ENCODE measurements at regions not wholly inside any gene's neighbourhood (a gene's known extent, or its start where the extent isn't known, plus 50 kb on each side); places are given as distances from the start of the nearest gene placed in this dataset.
"Not testable (repeated sequence)": the region's sequence is repeated elsewhere in the genome, so short reads cannot be mapped to it uniquely, and the experiment has no call there.

GRCh38 chrX:37509349-37509748, 62.1 kb upstream of the LANCL3 start:
- no peak overlapping the region for H3K4me3 ChIP-seq (ENCODE audit: low read depth, low read length)
- intact Hi-C loops (cut with micrococcal nuclease; ENCODE audit: unreplicated experiment) = no loop called here
- Mint-ChIP-seq H3K4me3 (ENCODE audit: unreplicated experiment) (no peak overlapping the region), H3K27ac (ENCODE audit: unreplicated experiment) (no peak overlapping the region), H3K27me3 (ENCODE audit: insufficient read depth, unreplicated experiment) (peaks cover 5% of the 10 kb centered on the region), H3K9me3 (ENCODE audit: unreplicated experiment) (no peaks in the 10 kb centered on the region), H3K4me1 (ENCODE audit: low read depth, unreplicated experiment) (no peaks in the 10 kb centered on the region), H3K36me3 (ENCODE audit: insufficient read depth, unreplicated experiment) (no peaks in the 10 kb centered on the region)
- H3K27me3 ChIP-seq (replicated peaks; ENCODE audit: control insufficient read depth, insufficient read depth, low read length) = no peaks in the 10 kb centered on the region
- TF ChIP-seq CTCF (IDR thresholded peaks at IDR 0.05; ENCODE audit: insufficient read depth in 1 of 2, low read depth in 1 of 2, low read length in 1 of 2, severe bottlenecking in 1 of 2, unreplicated experiment in 1 of 2) = peak in 1 of 2 experiments; percentile 30
- H3K9me3 ChIP-seq = no peaks in the 10 kb centered on the region
- CTCF ChIA-PET = no interaction called here
- no peaks in the 10 kb centered on the region for H3K36me3 ChIP-seq (ENCODE audit: control insufficient read depth, insufficient read depth, low read length)
- no TSS peak for BruUV-seq (replicated peaks)
- POLR2A ChIA-PET = no interaction called here
- peak in 1 of 2 experiments; percentile 5 for DNase-seq
- H3K4me1 ChIP-seq = no peaks in the 10 kb centered on the region

- H3K36me3 ChIP-seq (ENCODE audit: control insufficient read depth, insufficient read depth, low read length); H3K4me3 Mint-ChIP-seq (ENCODE audit: unreplicated experiment); POLR2A ChIA-PET; BruUV-seq (replicated peaks); H3K27me3 Mint-ChIP-seq (ENCODE audit: insufficient read depth, unreplicated experiment); H3K9me3 Mint-ChIP-seq (ENCODE audit: unreplicated experiment); CTCF ChIA-PET; H3K4me1 ChIP-seq; H3K4me1 Mint-ChIP-seq (ENCODE audit: low read depth, unreplicated experiment); H3K27me3 ChIP-seq (replicated peaks; ENCODE audit: control insufficient read depth, insufficient read depth, low read length); H3K36me3 Mint-ChIP-seq (ENCODE audit: insufficient read depth, unreplicated experiment); H3K9me3 ChIP-seq; DNase-seq; H3K27ac Mint-ChIP-seq (ENCODE audit: unreplicated experiment); H3K4me3 ChIP-seq (ENCODE audit: low read depth, low read length): not testable (repeated sequence)
- intact Hi-C loops (cut with micrococcal nuclease; ENCODE audit: unreplicated experiment) = loop anchor here (10.0 kb wide), 1 partner anchor 308 kb away; no protein-coding TSS in a partner anchor
Measured at GRCh38 chrX:37516512-37516911, 54.9 kb upstream of the LANCL3 start.

GRCh38 chrX:37519261-37519660, 52.2 kb upstream of the LANCL3 start:
- H3K27me3 ChIP-seq (replicated peaks; ENCODE audit: control insufficient read depth, insufficient read depth, low read length); H3K27ac Mint-ChIP-seq (ENCODE audit: unreplicated experiment); CTCF ChIA-PET; H3K9me3 Mint-ChIP-seq (ENCODE audit: unreplicated experiment); POLR2A ChIA-PET; H3K36me3 ChIP-seq (ENCODE audit: control insufficient read depth, insufficient read depth, low read length); H3K4me1 Mint-ChIP-seq (ENCODE audit: low read depth, unreplicated experiment); BruUV-seq (replicated peaks); H3K27me3 Mint-ChIP-seq (ENCODE audit: insufficient read depth, unreplicated experiment); H3K36me3 Mint-ChIP-seq (ENCODE audit: insufficient read depth, unreplicated experiment); H3K4me1 ChIP-seq; H3K9me3 ChIP-seq; H3K4me3 ChIP-seq (ENCODE audit: low read depth, low read length); H3K4me3 Mint-ChIP-seq (ENCODE audit: unreplicated experiment); DNase-seq: not testable (repeated sequence)
- intact Hi-C loops (cut with micrococcal nuclease; ENCODE audit: unreplicated experiment) = loop anchor here (10.0 kb wide), 1 partner anchor 306 kb away; no protein-coding TSS in a partner anchor

GRCh38 chrX:37520860-37521450, 50.5 kb upstream of the LANCL3 start:
- H3K4me1 Mint-ChIP-seq (ENCODE audit: low read depth, unreplicated experiment); H3K4me3 ChIP-seq (ENCODE audit: low read depth, low read length); H3K36me3 Mint-ChIP-seq (ENCODE audit: insufficient read depth, unreplicated experiment); H3K27me3 Mint-ChIP-seq (ENCODE audit: insufficient read depth, unreplicated experiment); BruUV-seq (replicated peaks); H3K36me3 ChIP-seq (ENCODE audit: control insufficient read depth, insufficient read depth, low read length); intact Hi-C loops (cut with micrococcal nuclease; ENCODE audit: unreplicated experiment); DNase-seq; H3K9me3 ChIP-seq; CTCF ChIA-PET; H3K27me3 ChIP-seq (replicated peaks; ENCODE audit: control insufficient read depth, insufficient read depth, low read length); H3K27ac Mint-ChIP-seq (ENCODE audit: unreplicated experiment); H3K9me3 Mint-ChIP-seq (ENCODE audit: unreplicated experiment); H3K4me3 Mint-ChIP-seq (ENCODE audit: unreplicated experiment); H3K4me1 ChIP-seq; POLR2A ChIA-PET: not testable (repeated sequence)

Measured in Caco-2 (cell line).